Body of pancreas (tissue), 4 donors: ENCODE measurements at regions not wholly inside any gene's neighbourhood (a gene's known extent, or its start where the extent isn't known, plus 50 kb on each side); places are given as distances from the start of the nearest gene placed in this dataset.

ENCODE experiments used
- ATAC-seq: fragments of 150-250 bp; one replicate; pipeline ENCODE4 v1.9.1; 2016
- DNase-seq, 4 donors: peaks; one replicate each; pipeline ENCODE4 v3.0.0-alpha.2; 2019
- H3K27ac ChIP-seq, 4 donors: fragments of 200-600 bp; sonication (generic); 1 replicate in 3 of 4; 2 replicates in 1 of 4; pipeline versions ENCODE4 v1.5.1 to v1.6.1; 2016 to 2019; ENCODE audit warnings: mild to moderate bottlenecking in 1 of 4, mixed read lengths in 1 of 4, moderate library complexity in 1 of 4
- H3K27me3 ChIP-seq, 2 donors: fragments of 200-600 bp; sonication (generic); one replicate each; pipeline ENCODE4 v1.6.0; 2016; ENCODE audit warnings: mild to moderate bottlenecking in 1 of 2
- H3K36me3 ChIP-seq, 2 donors: fragments of 200-600 bp; sonication (generic); replicated peaks in 1 of 2; 2 replicates each; pipeline ENCODE4 v1.5.1; 2016; ENCODE audit warnings: low read depth in 2 of 2; ENCODE audit not compliant: insufficient read depth in 1 of 2
- H3K4me1 ChIP-seq: fragments of 200-600 bp; sonication (generic); one replicate; pipeline ENCODE4 v1.6.0; 2016
- H3K4me3 ChIP-seq, 2 donors: fragments of 200-600 bp; sonication (generic); 1 replicate in 1 of 2; 2 replicates in 1 of 2; pipeline ENCODE4 v1.5.1; 2016 to 2019
- H3K9me3 ChIP-seq, 3 donors: fragments of 200-600 bp; sonication (generic); 1 replicate in 2 of 3; 2 replicates in 1 of 3; pipeline ENCODE4 v1.5.1; 2016
- POLR2A ChIP-seq, 3 donors: fragments of 450-650 bp; IDR thresholded peaks; one replicate each; pipeline ENCODE4 v1.6.1; 2016; ENCODE audit warnings: antibody characterized with exemption in 3 of 3, mild to moderate bottlenecking in 2 of 3
- WGBS, 2 donors: methylation state at CpG; one replicate each; pipeline ENCODE4 v1.1.5; 2017; 5-methylcytosine and 5-hydroxymethylcytosine counted together
- intact Hi-C: fragments of 100-400 bp; cut with DNase I; formaldehyde crosslinking; loops from one replicate; pipeline ENCODE4 v1.15.1; 2023
- TF ChIP-seq, protein P1 (sequence below), 7 experiments: fragments of 450-650 bp in 4 of 7; fragments of 200-600 bp in 3 of 7; sonication (generic) in 3 of 7; IDR thresholded peaks; one replicate each; pipeline ENCODE4 v1.5.1; 2016 to 2019; ENCODE audit warnings: antibody characterized with exemption in 7 of 7

DNA sequence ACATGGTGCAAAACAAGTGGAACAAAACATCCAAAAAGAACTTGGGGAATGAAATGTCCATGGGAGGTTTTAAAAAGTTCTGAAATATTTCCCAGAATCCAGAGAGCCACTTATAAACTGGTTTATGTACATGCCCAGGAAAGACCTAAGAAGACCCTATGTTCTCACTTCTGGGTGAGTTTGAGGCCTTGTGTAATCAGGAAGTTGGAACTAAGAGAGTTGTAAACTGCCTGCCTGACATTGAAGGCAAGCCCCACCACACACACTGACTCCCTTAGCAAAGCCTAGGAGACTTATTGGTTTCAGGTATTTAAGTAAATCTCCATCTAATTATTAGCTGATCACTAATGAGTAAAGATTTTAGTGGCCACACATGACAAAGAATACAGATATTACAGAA lies 142.5 kb downstream of the LRIG3 start:
- H3K27ac ChIP-seq, result no peak overlapping the region
- H3K4me1 ChIP-seq, result peaks cover 27% of the 10 kb centered on the region
- H3K27me3 ChIP-seq, result no peaks in the 10 kb centered on the region
- TF ChIP-seq, protein P1, sequence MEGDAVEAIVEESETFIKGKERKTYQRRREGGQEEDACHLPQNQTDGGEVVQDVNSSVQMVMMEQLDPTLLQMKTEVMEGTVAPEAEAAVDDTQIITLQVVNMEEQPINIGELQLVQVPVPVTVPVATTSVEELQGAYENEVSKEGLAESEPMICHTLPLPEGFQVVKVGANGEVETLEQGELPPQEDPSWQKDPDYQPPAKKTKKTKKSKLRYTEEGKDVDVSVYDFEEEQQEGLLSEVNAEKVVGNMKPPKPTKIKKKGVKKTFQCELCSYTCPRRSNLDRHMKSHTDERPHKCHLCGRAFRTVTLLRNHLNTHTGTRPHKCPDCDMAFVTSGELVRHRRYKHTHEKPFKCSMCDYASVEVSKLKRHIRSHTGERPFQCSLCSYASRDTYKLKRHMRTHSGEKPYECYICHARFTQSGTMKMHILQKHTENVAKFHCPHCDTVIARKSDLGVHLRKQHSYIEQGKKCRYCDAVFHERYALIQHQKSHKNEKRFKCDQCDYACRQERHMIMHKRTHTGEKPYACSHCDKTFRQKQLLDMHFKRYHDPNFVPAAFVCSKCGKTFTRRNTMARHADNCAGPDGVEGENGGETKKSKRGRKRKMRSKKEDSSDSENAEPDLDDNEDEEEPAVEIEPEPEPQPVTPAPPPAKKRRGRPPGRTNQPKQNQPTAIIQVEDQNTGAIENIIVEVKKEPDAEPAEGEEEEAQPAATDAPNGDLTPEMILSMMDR (IDR thresholded peaks at IDR 0.05), result no peak
- no peak for TF ChIP-seq POLR2A (IDR thresholded peaks at IDR 0.05)
- H3K4me3 ChIP-seq, result no peak overlapping the region
- intact Hi-C loops, result no loop called here
- H3K36me3 ChIP-seq, result no peaks in the 10 kb centered on the region
- H3K9me3 ChIP-seq, result peaks cover 0 to 6% (median 0%) of the 10 kb centered on the region in 3 donors
- ATAC-seq (no peak), DNase-seq (no peak)

DNA sequence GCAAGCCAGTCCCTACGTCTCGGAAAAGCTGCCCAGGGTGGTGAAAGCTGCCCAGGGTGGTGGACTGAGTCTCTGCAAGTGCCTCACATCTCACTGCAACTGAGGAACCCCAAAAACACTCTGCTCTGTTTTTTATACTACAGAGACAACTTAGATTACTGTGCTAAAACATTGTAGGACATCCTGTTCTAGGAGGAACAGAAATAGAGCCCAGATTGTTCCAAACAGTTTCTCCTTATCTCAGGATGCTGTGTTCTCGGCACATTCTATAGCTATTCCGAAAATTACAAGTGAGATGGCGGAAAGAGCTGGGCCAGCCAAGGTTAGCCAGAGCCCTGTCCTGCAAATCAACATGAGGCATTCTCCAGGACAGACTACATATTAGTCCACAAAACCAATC lies 138.7 kb downstream of the LRIG3 start:
- no peak for TF ChIP-seq POLR2A (IDR thresholded peaks at IDR 0.05)
- TF ChIP-seq, protein P1 (IDR thresholded peaks at IDR 0.05), result no peak
- ATAC-seq (no peak), DNase-seq (no peak)
- no peak overlapping the region for H3K27ac ChIP-seq
- intact Hi-C loops, result no loop called here
- no peaks in the 10 kb centered on the region for H3K4me1 ChIP-seq
- no peak overlapping the region for H3K4me3 ChIP-seq
- WGBS, 2 donors, result 86 to 88% methylated on average over 5 of the region's 5 CpGs
- H3K9me3 ChIP-seq, result peaks cover 0 to 6% (median 0%) of the 10 kb centered on the region in 3 donors
- H3K27me3 ChIP-seq, result no peaks in the 10 kb centered on the region
- H3K36me3 ChIP-seq, result no peaks in the 10 kb centered on the region

DNA sequence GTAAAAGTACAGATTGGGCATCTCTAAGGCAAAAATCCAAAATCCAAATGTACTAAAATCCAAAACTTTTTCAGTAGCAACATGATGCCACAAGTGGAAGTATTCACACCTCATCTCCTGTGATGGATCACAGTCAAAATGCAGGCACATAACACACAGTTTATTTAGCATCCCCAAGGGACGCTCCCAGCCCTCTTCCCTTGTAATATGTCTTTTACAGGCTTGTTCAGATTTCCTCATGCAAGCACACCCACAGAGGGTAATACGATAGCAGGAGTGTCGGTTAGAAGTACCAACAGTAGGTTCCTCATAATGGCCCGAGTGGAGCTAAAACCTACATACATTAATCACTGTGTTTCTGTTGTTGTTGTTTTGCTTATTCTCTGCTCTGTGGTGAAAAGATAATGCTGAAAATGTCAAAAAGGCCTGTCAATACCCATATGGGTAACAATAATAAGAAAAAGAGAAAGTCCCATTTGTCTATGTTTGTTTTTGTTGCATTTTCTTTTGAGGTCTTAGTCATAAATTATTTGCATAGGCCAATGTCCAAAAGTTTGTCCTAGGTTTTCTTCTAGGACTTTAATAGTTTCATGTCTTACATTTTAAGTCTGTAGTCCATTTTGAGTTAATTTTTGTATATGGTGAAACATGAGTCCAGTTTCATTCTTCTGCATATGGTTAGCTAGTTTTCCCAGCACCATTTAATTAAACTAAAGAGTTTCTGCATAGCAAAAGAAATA lies 133.1 kb downstream of the LRIG3 start:
- 89 to 90% methylated on average over 4 of the region's 4 CpGs for WGBS, 2 donors
- Histone ChIP-seq H3K36me3 (no peaks in the 10 kb centered on the region), H3K4me3 (no peak overlapping the region), H3K4me1 (peaks cover 5% of the 10 kb centered on the region), H3K27me3 (no peaks in the 10 kb centered on the region), H3K9me3 (no peaks in the 10 kb centered on the region), H3K27ac (no peak overlapping the region)
- TF ChIP-seq, protein P1 (IDR thresholded peaks at IDR 0.05), result no peak
- no peak for TF ChIP-seq POLR2A (IDR thresholded peaks at IDR 0.05)
- no peak for ATAC-seq
- intact Hi-C loops, result no loop called here
- DNase-seq, result no peak

DNA sequence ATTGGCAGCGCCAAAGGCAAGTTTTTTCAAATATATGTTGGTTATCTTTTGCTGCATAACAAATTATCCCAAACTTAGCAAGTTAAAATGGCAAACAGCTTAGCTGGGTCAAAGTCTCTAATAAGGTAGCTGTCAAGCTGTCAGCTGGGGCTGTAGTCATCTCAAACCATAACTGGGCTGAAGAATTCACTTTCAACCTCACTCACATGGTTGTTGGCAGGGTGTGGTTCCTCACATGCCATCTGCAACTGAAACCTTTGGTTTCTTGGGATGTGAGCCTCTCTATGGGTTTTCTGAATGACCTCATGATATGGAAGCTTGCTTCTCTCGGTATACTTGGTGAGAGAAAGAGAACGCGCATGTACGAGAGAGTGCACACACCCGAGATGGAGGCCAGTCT lies 125.4 kb downstream of the LRIG3 start:
- Histone ChIP-seq H3K27me3 (no peaks in the 10 kb centered on the region), H3K36me3 (no peaks in the 10 kb centered on the region), H3K4me3 (no peak overlapping the region), H3K27ac (no peak overlapping the region), H3K9me3 (no peaks in the 10 kb centered on the region), H3K4me1 (no peaks in the 10 kb centered on the region)
- TF ChIP-seq, protein P1 (IDR thresholded peaks at IDR 0.05), result no peak
- no peak for TF ChIP-seq POLR2A (IDR thresholded peaks at IDR 0.05)
- ATAC-seq, result no peak
- intact Hi-C loops, result no loop called here
- 95% methylated on average over 6 of the region's 6 CpGs for WGBS, 2 donors
- DNase-seq, result no peak

DNA sequence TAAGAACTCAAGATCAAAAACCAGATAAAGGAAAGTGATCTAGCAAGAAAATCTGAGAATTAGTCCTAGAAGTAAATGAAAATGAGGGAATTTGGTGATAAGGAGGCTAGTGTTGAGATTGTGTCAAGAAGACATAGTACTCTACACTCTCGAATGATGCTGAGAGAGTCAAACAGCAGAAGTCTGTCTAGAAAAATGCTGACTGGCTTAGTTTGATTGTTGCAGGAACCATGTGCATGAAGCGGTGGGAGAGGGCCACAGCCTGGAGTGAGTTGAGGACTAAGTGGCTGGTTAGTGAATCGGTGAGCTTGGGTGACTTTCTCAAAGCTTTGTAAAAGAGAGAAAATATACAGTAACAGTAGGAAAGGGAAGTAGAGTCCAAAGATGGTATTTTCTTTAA lies 124.5 kb downstream of the LRIG3 start:
- 83 to 85% methylated on average over 3 of the region's 3 CpGs for WGBS, 2 donors
- no peak for ATAC-seq

More for the DNA sequence above, 124.5 kb downstream of the LRIG3 start:
- H3K36me3 ChIP-seq, result no peaks in the 10 kb centered on the region
- H3K9me3 ChIP-seq, result no peaks in the 10 kb centered on the region
- no peak overlapping the region for H3K27ac ChIP-seq
- H3K27me3 ChIP-seq, result no peaks in the 10 kb centered on the region
- H3K4me1 ChIP-seq, result no peaks in the 10 kb centered on the region
- intact Hi-C loops, result no loop called here
- TF ChIP-seq, protein P1 (IDR thresholded peaks at IDR 0.05), result no peak
- no peak for TF ChIP-seq POLR2A (IDR thresholded peaks at IDR 0.05)
- DNase-seq, result no peak
- H3K4me3 ChIP-seq, result no peak overlapping the region
